Bronchial epithelial cell (primary cell): ENCODE measurements at regions not wholly inside any gene's neighbourhood (a gene's known extent, or its start where the extent isn't known, plus 50 kb on each side); places are given as distances from the start of the nearest gene placed in this dataset.
"Not testable (repeated sequence)": the region's sequence is repeated elsewhere in the genome, so short reads cannot be mapped to it uniquely, and the experiment has no call there.

ENCODE experiments used
- DNase-seq: peaks from one replicate; pipeline ENCODE4 v3.0.0-alpha.2; 2010; ENCODE audit warnings: low read depth
- FAIRE-seq: peaks from 2 replicates; lab custom pipeline; 2011; peaks lifted over from hg19 to GRCh38; lab: Jason Lieb, UNC
- H3K27me3 ChIP-seq: 2 replicates; pipeline ENCODE4 v1.5.1; 2011; ENCODE audit warnings: low read length; ENCODE audit not compliant: control insufficient read depth, insufficient read depth
- H3K36me3 ChIP-seq: 2 replicates; pipeline ENCODE4 v1.5.1; 2011; ENCODE audit warnings: low read length; ENCODE audit not compliant: control insufficient read depth, insufficient read depth
- H3K4me3 ChIP-seq: 2 replicates; pipeline ENCODE4 v1.5.1; 2011; ENCODE audit warnings: mild to moderate bottlenecking, low read depth, low read length, control low read depth
- TF ChIP-seq, protein P1 (sequence below): IDR thresholded peaks from 2 replicates; pipeline ENCODE4 v1.5.1; 2011; ENCODE audit warnings: mild to moderate bottlenecking, moderate library complexity, low read length, control low read depth, inconsistent platforms; ENCODE audit not compliant: insufficient read depth, severe bottlenecking

DNA sequence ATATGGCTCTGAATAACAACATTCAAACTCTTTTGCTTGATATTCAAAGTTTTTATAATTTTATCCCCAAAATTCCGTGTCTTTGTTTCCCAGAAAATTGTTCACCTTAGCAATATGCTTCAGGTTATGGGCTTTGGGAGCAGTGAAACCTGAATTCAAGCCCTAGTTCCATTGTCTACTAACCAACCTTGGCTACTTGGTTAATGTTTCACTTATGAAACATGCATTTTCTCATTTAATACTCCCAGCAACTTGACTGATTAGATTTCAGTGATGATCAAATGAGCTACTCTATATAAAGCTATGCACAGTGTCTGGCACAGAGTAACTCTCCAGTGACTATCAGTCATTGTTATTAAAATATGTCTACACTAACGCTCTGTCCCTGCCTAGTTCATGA, 192.2 kb upstream of the TENT5A start:
- TF ChIP-seq, protein P1, sequence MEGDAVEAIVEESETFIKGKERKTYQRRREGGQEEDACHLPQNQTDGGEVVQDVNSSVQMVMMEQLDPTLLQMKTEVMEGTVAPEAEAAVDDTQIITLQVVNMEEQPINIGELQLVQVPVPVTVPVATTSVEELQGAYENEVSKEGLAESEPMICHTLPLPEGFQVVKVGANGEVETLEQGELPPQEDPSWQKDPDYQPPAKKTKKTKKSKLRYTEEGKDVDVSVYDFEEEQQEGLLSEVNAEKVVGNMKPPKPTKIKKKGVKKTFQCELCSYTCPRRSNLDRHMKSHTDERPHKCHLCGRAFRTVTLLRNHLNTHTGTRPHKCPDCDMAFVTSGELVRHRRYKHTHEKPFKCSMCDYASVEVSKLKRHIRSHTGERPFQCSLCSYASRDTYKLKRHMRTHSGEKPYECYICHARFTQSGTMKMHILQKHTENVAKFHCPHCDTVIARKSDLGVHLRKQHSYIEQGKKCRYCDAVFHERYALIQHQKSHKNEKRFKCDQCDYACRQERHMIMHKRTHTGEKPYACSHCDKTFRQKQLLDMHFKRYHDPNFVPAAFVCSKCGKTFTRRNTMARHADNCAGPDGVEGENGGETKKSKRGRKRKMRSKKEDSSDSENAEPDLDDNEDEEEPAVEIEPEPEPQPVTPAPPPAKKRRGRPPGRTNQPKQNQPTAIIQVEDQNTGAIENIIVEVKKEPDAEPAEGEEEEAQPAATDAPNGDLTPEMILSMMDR = no peak
- no peak overlapping the region for H3K4me3 ChIP-seq
- H3K36me3 ChIP-seq = no peaks in the 10 kb centered on the region
- FAIRE-seq = no peak
- no peak for DNase-seq
- H3K27me3 ChIP-seq = no peaks in the 10 kb centered on the region

DNA sequence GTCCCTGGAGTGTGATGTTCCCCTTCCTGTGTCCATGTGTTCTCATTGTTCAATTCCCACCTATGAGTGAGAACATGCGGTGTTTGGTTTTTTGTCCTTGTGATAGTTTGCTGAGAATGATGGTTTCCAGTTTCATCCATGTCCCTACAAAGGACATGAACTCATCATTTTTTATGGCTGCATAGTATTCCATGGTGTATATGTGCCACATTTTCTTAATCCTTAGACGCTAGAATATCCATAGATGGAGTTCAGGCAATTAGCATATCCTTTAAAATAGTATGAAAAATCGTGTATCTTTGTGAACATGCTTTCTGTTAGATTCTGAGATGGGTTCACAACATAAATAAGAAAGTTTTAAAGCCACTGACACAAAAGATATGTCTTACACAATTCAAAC, 190.4 kb upstream of the TENT5A start:
- not testable (repeated sequence) for FAIRE-seq

DNA sequence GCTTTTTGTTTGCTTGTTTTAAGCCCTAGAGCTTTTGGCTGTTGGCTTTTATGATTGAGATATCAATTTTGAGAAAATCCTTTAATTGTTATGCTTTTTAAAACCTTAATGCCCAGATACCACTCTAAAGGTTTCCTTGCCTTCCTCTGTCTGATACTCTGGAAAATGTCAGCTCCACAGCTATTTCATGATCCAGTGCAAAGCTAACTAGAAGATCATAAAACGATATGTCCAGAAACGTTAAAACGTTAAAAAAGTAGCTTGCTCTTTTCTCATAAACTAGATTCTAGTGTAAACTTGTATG, 189.5 kb upstream of the TENT5A start:
- Histone ChIP-seq H3K36me3 (no peaks in the 10 kb centered on the region), H3K4me3 (no peak overlapping the region), H3K27me3 (no peaks in the 10 kb centered on the region)
- TF ChIP-seq, protein P1 = no peak
- FAIRE-seq = no peak
- no peak for DNase-seq

More for the DNA sequence above, 190.4 kb upstream of the TENT5A start:
- not testable (repeated sequence) for H3K4me3 ChIP-seq, DNase-seq, H3K27me3 ChIP-seq, H3K36me3 ChIP-seq

DNA sequence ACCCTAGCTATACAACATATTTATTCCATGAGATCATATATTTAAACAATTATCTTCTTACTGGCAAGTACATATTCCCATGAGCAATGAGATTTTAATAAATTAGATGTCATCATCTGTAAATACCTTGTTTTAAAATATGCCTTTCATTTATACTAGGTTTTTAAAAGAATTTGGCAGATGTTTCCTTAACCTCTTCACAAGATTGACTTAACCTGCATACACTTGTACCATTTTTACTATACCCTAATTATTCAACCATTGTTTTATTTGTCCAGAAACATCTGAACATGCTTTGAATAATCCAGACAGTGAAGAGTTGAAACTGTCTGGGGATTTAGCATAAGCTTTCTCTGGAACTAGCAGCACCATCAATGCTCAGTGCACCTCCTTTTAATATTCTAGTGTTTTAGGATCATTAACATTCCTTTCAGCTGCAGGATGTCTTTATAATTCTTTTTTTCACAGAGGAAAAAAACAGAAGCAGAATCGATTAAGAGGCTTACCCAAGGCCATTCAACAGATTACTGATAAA, 188.0 kb upstream of the TENT5A start:
- TF ChIP-seq, protein P1 = no peak
- DNase-seq (peak; percentile 55), FAIRE-seq (no peak)
- Histone ChIP-seq H3K4me3 (no peak overlapping the region), H3K36me3 (no peaks in the 10 kb centered on the region), H3K27me3 (no peaks in the 10 kb centered on the region)

- H3K4me3 ChIP-seq = no peak overlapping the region
- TF ChIP-seq, protein P1 = no peak
- H3K36me3 ChIP-seq = no peaks in the 10 kb centered on the region
- H3K27me3 ChIP-seq = no peaks in the 10 kb centered on the region
- no peak for FAIRE-seq
- DNase-seq = peak; percentile 13
These were observed 187.3 kb upstream of the TENT5A start for GRCh38 chr6:81939766-81940165.

- no peak overlapping the region for H3K4me3 ChIP-seq
- TF ChIP-seq, protein P1 = no peak
- DNase-seq = peak; percentile 79
- no peaks in the 10 kb centered on the region for H3K36me3 ChIP-seq
- no peak for FAIRE-seq
- no peaks in the 10 kb centered on the region for H3K27me3 ChIP-seq
These were observed 186.7 kb upstream of the TENT5A start for GRCh38 chr6:81938991-81939732.
